A549 (cell line): ENCODE measurements at regions not wholly inside any gene's neighbourhood (a gene's known extent, or its start where the extent isn't known, plus 50 kb on each side); places are given as distances from the start of the nearest gene placed in this dataset.

Experiments used
- ATAC-seq, 2 experiments: fragments of 200-7000 bp in 1 of 2; fragments of >200 bp in 1 of 2; cut with Nextera tagmentation in 1 of 2; cut with Tn5 transposase in 1 of 2; 3 replicates each; pipeline versions ENCODE4 v1.8.0 to v1.9.1; 2018 to 2020; ENCODE audit warnings: mild to moderate bottlenecking in 1 of 2, moderate library complexity in 1 of 2
- CTCF ChIA-PET: fragments of 300-600 bp; sonication (Branson Sonifier 250); formaldehyde crosslinking; extraction: SDS; loops from one replicate; lab custom pipeline; 2021; ENCODE audit warnings: antibody characterized with exemption, inconsistent platforms; lab: Yijun Ruan, JAX
- POLR2A ChIA-PET: fragments of 350-600 bp; formaldehyde crosslinking; extraction: SDS; loops from one replicate; lab custom pipeline; 2021; ENCODE audit warnings: antibody characterized with exemption, inconsistent platforms; lab: Yijun Ruan, JAX
- DNase-seq, 2 experiments: peaks; one replicate each; pipeline versions ENCODE4 v3.0.0 to v3.0.0-alpha.2; 2011 to 2016; ENCODE audit warnings: low read depth in 1 of 2, low spot score in 1 of 2
- FAIRE-seq: peaks from 2 replicates; lab custom pipeline; 2011; peaks lifted over from hg19 to GRCh38; lab: Jason Lieb, UNC
- H3K27ac ChIP-seq, 2 experiments: fragments of >200 bp; sonication (Bioruptor Twin); formaldehyde crosslinking; 3 replicates each; pipeline ENCODE4 v1.5.1; 2016 to 2017
- H3K4me1 ChIP-seq: fragments of >200 bp; sonication (Bioruptor Twin); formaldehyde crosslinking; 3 replicates; pipeline ENCODE4 v1.6.1; 2016
- H3K4me2 ChIP-seq: fragments of >200 bp; sonication (Bioruptor Twin); formaldehyde crosslinking; 3 replicates; pipeline ENCODE4 v1.6.1; 2016
- H3K4me3 ChIP-seq: fragments of >200 bp; sonication (Bioruptor Twin); formaldehyde crosslinking; 3 replicates; pipeline ENCODE4 v1.5.1; 2016
- H3K9me3 ChIP-seq: fragments of >200 bp; sonication (Bioruptor Twin); formaldehyde crosslinking; 3 replicates; pipeline ENCODE4 v1.6.1; 2016
- BHLHE40 ChIP-seq: IDR thresholded peaks from 2 replicates; pipeline ENCODE4 v1.6.1; 2012; ENCODE audit warnings: low read depth, low read length, inconsistent platforms
- CEBPB ChIP-seq, 2 experiments: fragments of >200 bp in 1 of 2; sonication (Bioruptor Twin) in 1 of 2; formaldehyde crosslinking in 1 of 2; IDR thresholded peaks; 2 replicates each; pipeline ENCODE4 v1.6.1; 2012 to 2016
- CHD2 ChIP-seq: fragments of 150-350 bp; IDR thresholded peaks from 2 replicates; pipeline ENCODE4 v1.6.1; 2014; ENCODE audit warnings: low read length; ENCODE audit not compliant: partially characterized antibody
- E2F6 ChIP-seq: IDR thresholded peaks from 2 replicates; pipeline ENCODE4 v1.6.1; 2012; ENCODE audit warnings: low read depth, borderline replicate concordance
- EHMT2 ChIP-seq: fragments of 200-600 bp; sonication (generic); IDR thresholded peaks from 2 replicates; pipeline ENCODE4 v1.6.1; 2016; ENCODE audit warnings: antibody characterized with exemption, low read depth, mild to moderate bottlenecking, moderate library complexity
- FOSB ChIP-seq: fragments of 250-450 bp; sonication (Bioruptor Pico); IDR thresholded peaks from 2 replicates; pipeline ENCODE4 v1.5.0; 2020; ENCODE audit warnings: mild to moderate bottlenecking, moderate library complexity
- FOXS1 ChIP-seq: fragments of 250-450 bp; sonication (Bioruptor Pico); IDR thresholded peaks from 2 replicates; pipeline ENCODE4 v1.5.0; 2020; ENCODE audit warnings: mild to moderate bottlenecking, moderate library complexity
- GATA3 ChIP-seq: IDR thresholded peaks from 2 replicates; pipeline ENCODE4 v1.6.1; 2012; ENCODE audit warnings: borderline replicate concordance
- HDAC2 ChIP-seq: fragments of 200-600 bp; sonication (generic); IDR thresholded peaks from 2 replicates; pipeline ENCODE4 v1.6.1; 2016
- HOXB5 ChIP-seq: fragments of 250-450 bp; sonication (Bioruptor Pico); IDR thresholded peaks from 2 replicates; pipeline ENCODE4 v1.5.0; 2020; ENCODE audit warnings: mild to moderate bottlenecking, moderate library complexity
- JUN ChIP-seq, 2 experiments: fragments of >200 bp; sonication (Bioruptor Twin); formaldehyde crosslinking; IDR thresholded peaks; 2 replicates in 1 of 2; 3 replicates in 1 of 2; pipeline ENCODE4 v1.6.1; 2016 to 2017
- MAFK ChIP-seq: fragments of 450-650 bp; IDR thresholded peaks from 2 replicates; pipeline ENCODE4 v1.6.1; 2014; ENCODE audit not compliant: partially characterized antibody
- MAZ ChIP-seq: fragments of 150-350 bp; IDR thresholded peaks from 2 replicates; pipeline ENCODE4 v1.6.1; 2014; ENCODE audit warnings: antibody characterized with exemption, low read depth, low read length, borderline replicate concordance
- MYC ChIP-seq: IDR thresholded peaks from 2 replicates; pipeline ENCODE4 v1.6.1; 2012; ENCODE audit warnings: mild to moderate bottlenecking, inconsistent platforms, low read length, improper control_type of control experiment, borderline replicate concordance
- NPAS2 ChIP-seq: fragments of 250-450 bp; sonication (Bioruptor Pico); IDR thresholded peaks from 2 replicates; pipeline ENCODE4 v1.8.0; 2022; ENCODE audit warnings: mild to moderate bottlenecking, moderate library complexity, borderline replicate concordance
- RAD21 ChIP-seq, 2 experiments: fragments of >200 bp in 1 of 2; sonication (Bioruptor Twin) in 1 of 2; formaldehyde crosslinking in 1 of 2; IDR thresholded peaks in 1 of 2; conservative IDR thresholded peaks in 1 of 2; 2 replicates in 1 of 2; 3 replicates in 1 of 2; pipeline ENCODE4 v1.6.1; 2012 to 2018; ENCODE audit warnings: inconsistent platforms in 1 of 2
- RFX5 ChIP-seq: fragments of 450-650 bp; IDR thresholded peaks from 2 replicates; pipeline ENCODE4 v1.7.1; 2014; ENCODE audit warnings: antibody characterized with exemption, mild to moderate bottlenecking, moderate library complexity
- SMC3 ChIP-seq: fragments of >200 bp; sonication (Bioruptor Twin); formaldehyde crosslinking; IDR thresholded peaks from 3 replicates; pipeline ENCODE4 v1.6.1; 2018; ENCODE audit warnings: inconsistent platforms
- SREBF2 ChIP-seq: fragments of 450-650 bp; IDR thresholded peaks from 2 replicates; pipeline ENCODE4 v1.6.1; 2014; ENCODE audit warnings: mild to moderate bottlenecking, moderate library complexity
- ZNF302 ChIP-seq: fragments of 250-450 bp; sonication (Bioruptor Pico); IDR thresholded peaks from 2 replicates; pipeline ENCODE4 v1.9.0; 2021; ENCODE audit warnings: inconsistent platforms, mild to moderate bottlenecking, moderate library complexity
- ZSCAN20 ChIP-seq: fragments of 250-450 bp; sonication (Bioruptor Pico); IDR thresholded peaks from 2 replicates; pipeline ENCODE4 v1.8.0; 2022; ENCODE audit warnings: mild to moderate bottlenecking, moderate library complexity
- WGBS: methylation state at CpG from one replicate; pipeline ENCODE4 v1.1.6; 2017; ENCODE audit errors: missing lambda C conversion rate; 5-methylcytosine and 5-hydroxymethylcytosine counted together
- TF ChIP-seq, protein P1 (sequence below): IDR thresholded peaks from 2 replicates; pipeline ENCODE4 v1.6.1; 2012
- TF ChIP-seq, protein P2 (sequence below): fragments of 250-450 bp; sonication (Bioruptor Pico); IDR thresholded peaks from 2 replicates; pipeline ENCODE4 v1.5.0; 2020; ENCODE audit warnings: low read depth, mild to moderate bottlenecking, moderate library complexity
- TF ChIP-seq, protein P3 (sequence below): fragments of >200 bp; sonication (Bioruptor Twin); formaldehyde crosslinking; IDR thresholded peaks from 3 replicates; pipeline ENCODE4 v1.5.1; 2016

DNA sequence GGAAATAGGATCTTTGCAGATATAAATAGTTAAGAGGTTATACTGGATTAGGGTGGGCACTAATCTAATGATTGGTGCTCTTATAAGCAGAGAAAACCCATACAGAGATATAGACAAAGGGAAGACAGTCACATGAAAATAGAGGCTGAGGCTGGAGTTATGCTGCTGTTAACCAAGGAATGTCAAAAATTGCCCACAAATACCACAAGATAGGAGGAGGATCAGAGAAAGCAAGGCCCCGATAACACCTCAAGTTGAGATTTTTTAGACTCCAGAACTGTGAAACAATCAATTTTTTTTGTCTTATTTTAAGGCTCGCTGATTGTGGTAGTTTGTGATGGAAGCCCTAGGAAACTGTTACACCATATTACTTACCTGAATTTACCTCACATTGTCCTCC, 513.2 kb downstream of the COL11A1 start:
- FAIRE-seq (no peak), ATAC-seq (no peak), DNase-seq (no peak)
- no peaks in the 10 kb centered on the region for H3K4me1 ChIP-seq
- H3K4me2 ChIP-seq, result no peak overlapping the region
- ChIA-PET POLR2A (no interaction called here), CTCF (no interaction called here)
- H3K4me3 ChIP-seq, result no peak overlapping the region
- TF ChIP-seq, protein P1, sequence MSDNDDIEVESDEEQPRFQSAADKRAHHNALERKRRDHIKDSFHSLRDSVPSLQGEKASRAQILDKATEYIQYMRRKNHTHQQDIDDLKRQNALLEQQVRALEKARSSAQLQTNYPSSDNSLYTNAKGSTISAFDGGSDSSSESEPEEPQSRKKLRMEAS, result no peak
- TF ChIP-seq, protein P2, sequence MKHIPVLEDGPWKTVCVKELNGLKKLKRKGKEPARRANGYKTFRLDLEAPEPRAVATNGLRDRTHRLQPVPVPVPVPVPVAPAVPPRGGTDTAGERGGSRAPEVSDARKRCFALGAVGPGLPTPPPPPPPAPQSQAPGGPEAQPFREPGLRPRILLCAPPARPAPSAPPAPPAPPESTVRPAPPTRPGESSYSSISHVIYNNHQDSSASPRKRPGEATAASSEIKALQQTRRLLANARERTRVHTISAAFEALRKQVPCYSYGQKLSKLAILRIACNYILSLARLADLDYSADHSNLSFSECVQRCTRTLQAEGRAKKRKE, result no peak
- TF ChIP-seq RAD21 (conservative IDR thresholded peaks at IDR 0.05 in 1 of 2, IDR thresholded peaks at IDR 0.05 in 1 of 2), result no peak
- no peak for TF ChIP-seq GATA3
- no peak for TF ChIP-seq SREBF2
- no peak for TF ChIP-seq SMC3
- no peak for TF ChIP-seq CEBPB (IDR thresholded peaks at IDR 0.05)
- no peak for TF ChIP-seq MYC
- no peak for TF ChIP-seq MAZ
- no peak for TF ChIP-seq BHLHE40
- no peak for TF ChIP-seq RFX5
- TF ChIP-seq HOXB5 (CRISPR knock-in tag), result no peak
- no peaks in the 10 kb centered on the region for H3K9me3 ChIP-seq
- H3K27ac ChIP-seq, result no peak overlapping the region
- 41% methylated on average over 2 of the region's 2 CpGs for WGBS

DNA sequence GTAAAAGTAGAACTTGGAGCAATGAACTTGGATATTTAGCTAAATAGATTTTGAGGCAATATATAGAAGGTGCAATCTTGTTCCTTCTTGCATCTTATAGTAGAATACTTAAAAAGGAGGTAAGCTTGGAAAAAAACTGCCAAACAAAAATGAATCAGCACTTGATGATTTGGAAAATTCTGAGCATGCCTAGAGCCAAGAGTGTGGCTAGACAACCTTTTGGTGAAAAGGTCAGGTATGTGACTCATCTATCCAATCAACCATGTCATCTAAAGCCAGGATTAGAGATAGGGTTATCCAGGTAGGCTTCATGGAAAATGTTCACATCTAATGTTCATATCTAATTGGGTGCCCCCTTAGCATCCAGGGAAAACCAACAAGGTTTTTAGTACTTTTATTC, 515.0 kb downstream of the COL11A1 start:
- no peak overlapping the region for H3K27ac ChIP-seq
- FAIRE-seq, result no peak
- DNase-seq, result no peak
- CTCF ChIA-PET, result no interaction called here
- no peak for TF ChIP-seq E2F6
- TF ChIP-seq ZNF302 (CRISPR knock-in tag), result no peak
- TF ChIP-seq MAZ, result no peak
- TF ChIP-seq CHD2, result no peak
- TF ChIP-seq HDAC2, result no peak
- TF ChIP-seq JUN (IDR thresholded peaks at IDR 0.05), result no peak
- TF ChIP-seq FOSB, result no peak
- no peak for TF ChIP-seq NPAS2 (CRISPR knock-in tag)
- TF ChIP-seq, protein P3, sequence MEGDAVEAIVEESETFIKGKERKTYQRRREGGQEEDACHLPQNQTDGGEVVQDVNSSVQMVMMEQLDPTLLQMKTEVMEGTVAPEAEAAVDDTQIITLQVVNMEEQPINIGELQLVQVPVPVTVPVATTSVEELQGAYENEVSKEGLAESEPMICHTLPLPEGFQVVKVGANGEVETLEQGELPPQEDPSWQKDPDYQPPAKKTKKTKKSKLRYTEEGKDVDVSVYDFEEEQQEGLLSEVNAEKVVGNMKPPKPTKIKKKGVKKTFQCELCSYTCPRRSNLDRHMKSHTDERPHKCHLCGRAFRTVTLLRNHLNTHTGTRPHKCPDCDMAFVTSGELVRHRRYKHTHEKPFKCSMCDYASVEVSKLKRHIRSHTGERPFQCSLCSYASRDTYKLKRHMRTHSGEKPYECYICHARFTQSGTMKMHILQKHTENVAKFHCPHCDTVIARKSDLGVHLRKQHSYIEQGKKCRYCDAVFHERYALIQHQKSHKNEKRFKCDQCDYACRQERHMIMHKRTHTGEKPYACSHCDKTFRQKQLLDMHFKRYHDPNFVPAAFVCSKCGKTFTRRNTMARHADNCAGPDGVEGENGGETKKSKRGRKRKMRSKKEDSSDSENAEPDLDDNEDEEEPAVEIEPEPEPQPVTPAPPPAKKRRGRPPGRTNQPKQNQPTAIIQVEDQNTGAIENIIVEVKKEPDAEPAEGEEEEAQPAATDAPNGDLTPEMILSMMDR, result no peak
- no peak for TF ChIP-seq EHMT2
- no peak for TF ChIP-seq ZSCAN20 (CRISPR knock-in tag)
- no peak for TF ChIP-seq RAD21 (conservative IDR thresholded peaks at IDR 0.05 in 1 of 2, IDR thresholded peaks at IDR 0.05 in 1 of 2)
- no peak for TF ChIP-seq FOXS1 (CRISPR knock-in tag)
- TF ChIP-seq BHLHE40, result no peak
- TF ChIP-seq MAFK, result no peak
- TF ChIP-seq, all 56 proteins: peak for 0
- Histone ChIP-seq H3K4me3 (no peak overlapping the region), H3K4me2 (no peak overlapping the region), H3K9me3 (no peaks in the 10 kb centered on the region), H3K4me1 (no peaks in the 10 kb centered on the region)
- POLR2A ChIA-PET, result no interaction called here
- no peak for ATAC-seq
